ENCODE measurements at regions not wholly inside any gene's neighbourhood (a gene's known extent, or its start where the extent isn't known, plus 50 kb on each side); places are given as distances from the start of the nearest gene placed in this dataset.

GRCh38 chr11:82007521-82007920 is 726.1 kb downstream of the FAM181B start:
- H3K4me2 ChIP-seq (ENCODE audit: low read length) = no peak overlapping the region
- no peak overlapping the region for H4K91ac ChIP-seq (ENCODE audit: low read depth, low read length)
- no peak overlapping the region for H4K12ac ChIP-seq (ENCODE audit: low read depth, low read length)
- no peak overlapping the region for H2AK5ac ChIP-seq (ENCODE audit: low read length)
- no CpG with 5 or more reads among the region's 6 CpGs for WGBS (ENCODE audit: extremely low coverage, insufficient coverage, insufficient read length)
- no peak overlapping the region for H4K8ac ChIP-seq (ENCODE audit: low read depth, low read length)
- no peak overlapping the region for H2BK120ac ChIP-seq (ENCODE audit: insufficient read depth, low read length, poor library complexity)
- no peaks in the 10 kb centered on the region for H3K79me1 ChIP-seq (ENCODE audit: low read length)
- H3K4ac ChIP-seq (ENCODE audit: low read depth, low read length) = no peak overlapping the region
- H3K4me1 ChIP-seq (ENCODE audit: control insufficient read depth in 1 of 2, insufficient read depth in 2 of 2, low read length in 2 of 2) = peaks cover 0 to 5% of the 10 kb centered on the region in 2 experiments
- no peaks in the 10 kb centered on the region for H3K36me3 ChIP-seq (ENCODE audit: control insufficient read depth in 1 of 2, insufficient read depth in 2 of 2, low read length in 2 of 2)
- H3K23ac ChIP-seq (ENCODE audit: low read length) = no peak overlapping the region
- no peak overlapping the region for H3K9ac ChIP-seq (ENCODE audit: low read length)
- no peak overlapping the region for H2AFZ ChIP-seq (ENCODE audit: insufficient read depth, low read length, poor library complexity)
- no peak overlapping the region for H2BK12ac ChIP-seq (ENCODE audit: low read length)
- H3K4me3 ChIP-seq (ENCODE audit: low read depth, low read length) = no peak overlapping the region
- no peak overlapping the region for H3K27ac ChIP-seq (ENCODE audit: low read depth, low read length)
- no peaks in the 10 kb centered on the region for H3K27me3 ChIP-seq (ENCODE audit: insufficient read depth, low read length)
- no peaks in the 10 kb centered on the region for H3K79me2 ChIP-seq (ENCODE audit: control insufficient read depth, insufficient read depth, low read length, poor library complexity)
- no peak overlapping the region for H2BK5ac ChIP-seq (ENCODE audit: low read depth, low read length, poor library complexity)
- DNase-seq = no peak
- no peak overlapping the region for H3K18ac ChIP-seq (ENCODE audit: low read length)
- H3K14ac ChIP-seq (ENCODE audit: low read length) = no peak overlapping the region
- H3K9me3 ChIP-seq (ENCODE audit: insufficient read depth, low read depth, low read length) = no peaks in the 10 kb centered on the region

- no peak overlapping the region for H4K91ac ChIP-seq (ENCODE audit: low read depth, low read length)
- H3K27ac ChIP-seq (ENCODE audit: low read depth, low read length) = no peak overlapping the region
- no peak for DNase-seq
- no peak overlapping the region for H3K9ac ChIP-seq (ENCODE audit: low read length)
- no peak overlapping the region for H4K8ac ChIP-seq (ENCODE audit: low read depth, low read length)
- H3K9me3 ChIP-seq (ENCODE audit: insufficient read depth, low read depth, low read length) = no peaks in the 10 kb centered on the region
- H3K79me2 ChIP-seq (ENCODE audit: control insufficient read depth, insufficient read depth, low read length, poor library complexity) = no peaks in the 10 kb centered on the region
- no peak overlapping the region for H2BK120ac ChIP-seq (ENCODE audit: insufficient read depth, low read length, poor library complexity)
- no peak overlapping the region for H2BK12ac ChIP-seq (ENCODE audit: low read length)
- no peak overlapping the region for H3K14ac ChIP-seq (ENCODE audit: low read length)
- H2AFZ ChIP-seq (ENCODE audit: insufficient read depth, low read length, poor library complexity) = no peak overlapping the region
- no peak overlapping the region for H4K12ac ChIP-seq (ENCODE audit: low read depth, low read length)
- H2BK5ac ChIP-seq (ENCODE audit: low read depth, low read length, poor library complexity) = no peak overlapping the region
- no peaks in the 10 kb centered on the region for H3K36me3 ChIP-seq (ENCODE audit: control insufficient read depth in 1 of 2, insufficient read depth in 2 of 2, low read length in 2 of 2)
- no peaks in the 10 kb centered on the region for H3K27me3 ChIP-seq (ENCODE audit: insufficient read depth, low read length)
- no peak overlapping the region for H3K18ac ChIP-seq (ENCODE audit: low read length)
- H3K4me2 ChIP-seq (ENCODE audit: low read length) = no peak overlapping the region
- H3K23ac ChIP-seq (ENCODE audit: low read length) = no peak overlapping the region
- WGBS (ENCODE audit: extremely low coverage, insufficient coverage, insufficient read length) = no CpG with 5 or more reads among the region's 4 CpGs
- H3K4me3 ChIP-seq (ENCODE audit: low read depth, low read length) = no peak overlapping the region
- H3K79me1 ChIP-seq (ENCODE audit: low read length) = no peaks in the 10 kb centered on the region
- no peak overlapping the region for H3K4ac ChIP-seq (ENCODE audit: low read depth, low read length)
- no peak overlapping the region for H2AK5ac ChIP-seq (ENCODE audit: low read length)
- peaks cover 0 to 5% of the 10 kb centered on the region in 2 experiments for H3K4me1 ChIP-seq (ENCODE audit: control insufficient read depth in 1 of 2, insufficient read depth in 2 of 2, low read length in 2 of 2)
Measured at GRCh38 chr11:82004537-82005213, 729.0 kb downstream of the FAM181B start.

- Histone ChIP-seq H3K27ac (ENCODE audit: low read depth, low read length) (no peak overlapping the region), H4K12ac (ENCODE audit: low read depth, low read length) (no peak overlapping the region), H3K4me2 (ENCODE audit: low read length) (no peak overlapping the region), H2BK12ac (ENCODE audit: low read length) (no peak overlapping the region), H3K4ac (ENCODE audit: low read depth, low read length) (no peak overlapping the region), H3K79me2 (ENCODE audit: control insufficient read depth, insufficient read depth, low read length, poor library complexity) (no peaks in the 10 kb centered on the region), H2AFZ (ENCODE audit: insufficient read depth, low read length, poor library complexity) (no peak overlapping the region), H3K23ac (ENCODE audit: low read length) (no peak overlapping the region), H3K4me1 (ENCODE audit: control insufficient read depth in 1 of 2, insufficient read depth in 2 of 2, low read length in 2 of 2) (peaks cover 0 to 5% of the 10 kb centered on the region in 2 experiments), H3K9me3 (ENCODE audit: insufficient read depth, low read depth, low read length) (no peaks in the 10 kb centered on the region), H3K4me3 (ENCODE audit: low read depth, low read length) (no peak overlapping the region), H3K18ac (ENCODE audit: low read length) (no peak overlapping the region), H3K36me3 (ENCODE audit: control insufficient read depth in 1 of 2, insufficient read depth in 2 of 2, low read length in 2 of 2) (no peaks in the 10 kb centered on the region), H3K14ac (ENCODE audit: low read length) (no peak overlapping the region), H3K9ac (ENCODE audit: low read length) (no peak overlapping the region), H2BK5ac (ENCODE audit: low read depth, low read length, poor library complexity) (no peak overlapping the region), H2AK5ac (ENCODE audit: low read length) (no peak overlapping the region), H4K8ac (ENCODE audit: low read depth, low read length) (no peak overlapping the region), H3K27me3 (ENCODE audit: insufficient read depth, low read length) (no peaks in the 10 kb centered on the region), H2BK120ac (ENCODE audit: insufficient read depth, low read length, poor library complexity) (no peak overlapping the region), H4K91ac (ENCODE audit: low read depth, low read length) (no peak overlapping the region), H3K79me1 (ENCODE audit: low read length) (no peaks in the 10 kb centered on the region)
- DNase-seq = no peak
- WGBS (ENCODE audit: extremely low coverage, insufficient coverage, insufficient read length) = no CpG with 5 or more reads among the region's 7 CpGs
Measured at GRCh38 chr11:82003671-82004515, 729.8 kb downstream of the FAM181B start.

- Histone ChIP-seq H4K8ac (ENCODE audit: low read depth, low read length) (no peak overlapping the region), H3K79me1 (ENCODE audit: low read length) (no peaks in the 10 kb centered on the region), H3K79me2 (ENCODE audit: control insufficient read depth, insufficient read depth, low read length, poor library complexity) (no peaks in the 10 kb centered on the region), H3K18ac (ENCODE audit: low read length) (no peak overlapping the region), H3K27ac (ENCODE audit: low read depth, low read length) (no peak overlapping the region), H3K9me3 (ENCODE audit: insufficient read depth, low read depth, low read length) (no peaks in the 10 kb centered on the region), H3K9ac (ENCODE audit: low read length) (no peak overlapping the region), H4K91ac (ENCODE audit: low read depth, low read length) (no peak overlapping the region), H4K12ac (ENCODE audit: low read depth, low read length) (no peak overlapping the region), H2BK5ac (ENCODE audit: low read depth, low read length, poor library complexity) (no peak overlapping the region), H3K4me3 (ENCODE audit: low read depth, low read length) (no peak overlapping the region), H2BK120ac (ENCODE audit: insufficient read depth, low read length, poor library complexity) (no peak overlapping the region), H2AFZ (ENCODE audit: insufficient read depth, low read length, poor library complexity) (no peak overlapping the region), H3K4ac (ENCODE audit: low read depth, low read length) (no peak overlapping the region), H3K36me3 (ENCODE audit: control insufficient read depth in 1 of 2, insufficient read depth in 2 of 2, low read length in 2 of 2) (no peaks in the 10 kb centered on the region), H2AK5ac (ENCODE audit: low read length) (no peak overlapping the region), H2BK12ac (ENCODE audit: low read length) (no peak overlapping the region), H3K27me3 (ENCODE audit: insufficient read depth, low read length) (no peaks in the 10 kb centered on the region), H3K4me2 (ENCODE audit: low read length) (no peak overlapping the region), H3K23ac (ENCODE audit: low read length) (no peak overlapping the region), H3K4me1 (ENCODE audit: control insufficient read depth in 1 of 2, insufficient read depth in 2 of 2, low read length in 2 of 2) (peaks cover 0 to 5% of the 10 kb centered on the region in 2 experiments), H3K14ac (ENCODE audit: low read length) (no peak overlapping the region)
- WGBS (ENCODE audit: extremely low coverage, insufficient coverage, insufficient read length) = no CpG with 5 or more reads among the region's 8 CpGs
- no peak for DNase-seq
Measured at GRCh38 chr11:82003024-82003423, 730.6 kb downstream of the FAM181B start.

All from trophoblast cell (in vitro differentiated cells and primary cell).